GM12891 (cell line): ENCODE measurements at regions not wholly inside any gene's neighbourhood (a gene's known extent, or its start where the extent isn't known, plus 50 kb on each side); places are given as distances from the start of the nearest gene placed in this dataset.
A peak's percentile ranks its signal among the peaks of the same experiment; 100 is the strongest.
"Not testable (repeated sequence)": the region's sequence is repeated elsewhere in the genome, so short reads cannot be mapped to it uniquely, and the experiment has no call there.

ENCODE experiments used
- DNase-seq: peaks from one replicate; pipeline ENCODE4 v3.0.0; 2011; ENCODE audit warnings: low spot score; ENCODE audit not compliant: insufficient read length
- FAIRE-seq: peaks from 2 replicates; lab custom pipeline; 2011; peaks lifted over from hg19 to GRCh38; lab: Jason Lieb, UNC
- PAX5 ChIP-seq: IDR thresholded peaks from 2 replicates; pipeline ENCODE4 v1.6.1; 2011; ENCODE audit warnings: low read length, moderate library complexity, mild to moderate bottlenecking; ENCODE audit not compliant: insufficient read depth, severe bottlenecking
- POLR2A ChIP-seq: IDR thresholded peaks from 2 replicates; pipeline ENCODE4 v1.6.1; 2011; ENCODE audit warnings: low read depth, low read length, control low read depth
- POLR2AphosphoS5 ChIP-seq: IDR thresholded peaks from 2 replicates; pipeline ENCODE4 v1.6.1; 2011; ENCODE audit warnings: low read depth, low read length, control low read depth
- POU2F2 ChIP-seq: IDR thresholded peaks from 2 replicates; pipeline ENCODE4 v1.6.1; 2011; ENCODE audit warnings: low read depth, mild to moderate bottlenecking, control low read depth, low read length, moderate library complexity
- SPI1 ChIP-seq: IDR thresholded peaks from 2 replicates; pipeline ENCODE4 v1.6.1; 2011; ENCODE audit warnings: low read depth, low read length, control low read depth
- TAF1 ChIP-seq: IDR thresholded peaks from 2 replicates; pipeline ENCODE4 v1.6.1; 2011; ENCODE audit warnings: low read depth, low read length, control low read depth

DNA sequence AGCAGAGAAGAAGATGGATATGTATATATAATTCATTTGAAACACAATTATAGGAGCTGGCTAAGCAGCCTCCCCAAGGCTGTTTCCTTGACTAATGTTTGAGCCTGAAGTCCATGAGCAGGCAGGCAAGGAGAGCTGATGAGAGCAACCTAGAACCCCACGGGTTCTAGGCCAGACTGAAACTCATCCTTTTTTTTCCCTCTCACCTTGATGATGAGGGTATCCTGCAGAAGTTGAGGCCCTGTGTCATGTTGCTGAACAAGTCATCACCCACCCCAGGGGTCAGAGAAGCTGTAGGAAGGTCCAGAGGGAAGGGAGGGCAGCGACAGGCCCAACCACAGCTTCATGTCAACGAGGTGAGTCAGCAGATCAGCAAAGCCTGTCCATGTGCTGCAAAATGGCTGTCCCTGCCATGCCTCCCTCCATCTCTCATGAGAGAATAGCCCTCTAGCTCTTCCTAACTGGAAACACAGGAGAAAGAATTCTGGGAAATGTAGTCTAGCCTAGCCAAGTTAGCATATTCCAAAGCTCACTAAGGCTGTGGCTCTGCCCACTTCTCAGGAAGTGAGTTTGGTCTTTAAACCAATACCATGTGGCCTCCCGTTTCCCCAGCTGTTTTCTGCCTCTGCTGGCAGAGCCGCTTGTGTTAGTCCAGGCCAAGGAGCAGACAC lies 91.3 kb upstream of the DTNBP1 start:
- no peak for FAIRE-seq
- TF ChIP-seq SPI1 (no peak), POLR2AphosphoS5 (no peak)
- DNase-seq: no peak

- FAIRE-seq: no peak
Measured at GRCh38 chr6:15752820-15753219, 90.0 kb upstream of the DTNBP1 start.

GRCh38 chr6:15751721-15752350 lies 89.0 kb upstream of the DTNBP1 start:
- FAIRE-seq (no peak), DNase-seq (no peak)
- TF ChIP-seq PAX5 (no peak), POLR2A (no peak), TAF1 (no peak), SPI1 (no peak), POLR2AphosphoS5 (no peak), POU2F2 (no peak)

More at GRCh38 chr6:15752820-15753219, 90.0 kb upstream of the DTNBP1 start:
- TF ChIP-seq TAF1 (no peak), PAX5 (no peak), SPI1 (no peak), POLR2AphosphoS5 (no peak), POLR2A (no peak), POU2F2 (no peak)
- DNase-seq: no peak

DNA sequence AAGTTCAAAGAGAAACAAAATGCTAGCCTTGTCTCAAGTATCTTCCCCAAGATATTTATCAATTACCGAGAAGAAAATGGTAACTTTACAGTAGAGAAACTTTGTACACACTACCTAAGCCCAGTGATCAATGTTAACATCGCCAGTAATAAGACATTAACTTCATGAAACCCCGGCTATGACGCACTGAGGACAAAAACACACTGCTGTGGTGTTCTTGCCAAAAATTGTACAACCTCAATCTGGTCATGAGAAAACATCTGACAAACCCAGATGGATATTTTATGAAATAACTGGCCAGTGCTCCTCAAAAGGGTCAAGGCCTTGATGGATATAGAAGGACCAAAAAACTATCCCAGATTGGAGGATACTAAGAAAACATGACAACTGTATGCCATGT lies 85.5 kb upstream of the DTNBP1 start:
- no peak for DNase-seq
- no peak for FAIRE-seq

GRCh38 chr6:15747354-15747883 lies 84.6 kb upstream of the DTNBP1 start:
- TF ChIP-seq SPI1 (no peak), POLR2A (no peak), TAF1 (no peak), POLR2AphosphoS5 (no peak), POU2F2 (no peak), PAX5 (no peak)
- no peak for DNase-seq
- FAIRE-seq: no peak

More for the DNA sequence above, 85.5 kb upstream of the DTNBP1 start:
- no peak for TF ChIP-seq POLR2A
- no peak for TF ChIP-seq TAF1
- no peak for TF ChIP-seq SPI1
- no peak for TF ChIP-seq POU2F2
- no peak for TF ChIP-seq PAX5
- no peak for TF ChIP-seq POLR2AphosphoS5

GRCh38 chr6:15745781-15746180 lies 83.0 kb upstream of the DTNBP1 start:
- TF ChIP-seq PAX5: no peak
- no peak for FAIRE-seq

DNA sequence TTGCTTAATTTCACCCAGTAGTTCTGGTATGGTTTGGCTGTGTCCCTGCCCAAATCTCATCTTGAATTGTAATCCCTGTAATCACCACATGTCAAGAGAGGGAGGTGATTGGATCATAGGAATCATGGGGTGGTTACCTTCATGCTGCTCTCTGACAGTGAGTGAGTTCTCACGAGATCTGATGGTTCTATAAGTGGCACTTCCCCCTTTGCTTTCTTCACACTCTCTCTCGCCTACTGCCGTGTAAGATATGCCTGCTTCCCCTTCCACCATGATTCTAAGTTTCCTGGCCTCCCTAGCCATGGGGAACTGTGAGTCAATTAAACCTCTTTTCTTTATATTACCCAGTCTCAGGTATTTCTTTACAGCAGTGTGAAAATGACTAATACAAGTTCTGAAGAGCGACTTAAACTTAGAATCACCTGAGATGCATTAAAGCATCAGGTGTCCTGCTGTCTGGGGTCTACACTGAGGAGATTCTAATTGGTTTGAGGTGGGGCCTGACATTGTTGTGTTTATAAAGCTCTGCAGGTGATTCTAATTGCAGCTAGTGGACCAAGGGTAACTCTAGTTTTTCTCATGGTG lies 82.1 kb upstream of the DTNBP1 start:
- TF ChIP-seq POU2F2 (no peak), SPI1 (peak; percentile 15; the same call in 1 of the 2 replicates), POLR2A (no peak)
- DNase-seq (no peak), FAIRE-seq (peak; percentile 26)

More at GRCh38 chr6:15745781-15746180, 83.0 kb upstream of the DTNBP1 start:
- DNase-seq: no peak

GRCh38 chr6:15742013-15742412 lies 79.2 kb upstream of the DTNBP1 start:
- FAIRE-seq, DNase-seq: not testable (repeated sequence)

GRCh38 chr6:15741405-15741804 lies 78.6 kb upstream of the DTNBP1 start:
- TF ChIP-seq TAF1 (no peak), PAX5 (no peak), POU2F2 (no peak), POLR2AphosphoS5 (no peak), SPI1 (no peak), POLR2A (no peak)
- DNase-seq: no peak
- FAIRE-seq: no peak

- no peak for FAIRE-seq
- TF ChIP-seq TAF1 (no peak), POU2F2 (no peak), SPI1 (no peak), POLR2AphosphoS5 (no peak), POLR2A (no peak), PAX5 (no peak)
- no peak for DNase-seq
Measured at GRCh38 chr6:15739867-15740266, 77.0 kb upstream of the DTNBP1 start.
